Tibial artery (tissue), 4 donors: ENCODE measurements at regions not wholly inside any gene's neighbourhood (a gene's known extent, or its start where the extent isn't known, plus 50 kb on each side); places are given as distances from the start of the nearest gene placed in this dataset.
"Not testable (repeated sequence)": the region's sequence is repeated elsewhere in the genome, so short reads cannot be mapped to it uniquely, and the experiment has no call there.

Experiments
- DNase-seq, 2 donors: peaks; one replicate each; pipeline ENCODE4 v3.0.0-alpha.2; 2019
- H3K27ac ChIP-seq, 2 donors: fragments of 200-600 bp; sonication (generic) in 1 of 2; 1 replicate in 1 of 2; 2 replicates in 1 of 2; pipeline ENCODE4 v1.5.1; 2018 to 2019; ENCODE audit warnings: mild to moderate bottlenecking in 1 of 2
- H3K27me3 ChIP-seq, 2 donors: fragments of 200-600 bp; sonication (generic) in 1 of 2; one replicate each; pipeline versions ENCODE4 v1.5.1 to v1.6.0; 2016 to 2019
- H3K36me3 ChIP-seq, 3 donors: fragments of 200-600 bp; sonication (generic) in 2 of 3; one replicate each; pipeline ENCODE4 v1.5.1; 2016 to 2019; ENCODE audit warnings: mild to moderate bottlenecking in 2 of 3
- H3K4me1 ChIP-seq, 4 donors: fragments of 200-600 bp; sonication (generic) in 2 of 4; 1 replicate in 3 of 4; 2 replicates in 1 of 4; pipeline ENCODE4 v1.5.1; 2016 to 2019
- H3K4me3 ChIP-seq, 2 donors: fragments of 200-600 bp; sonication (generic) in 1 of 2; 1 replicate in 1 of 2; 2 replicates in 1 of 2; pipeline ENCODE4 v1.5.1; 2018 to 2019; ENCODE audit warnings: mild to moderate bottlenecking in 2 of 2
- H3K9me3 ChIP-seq, 3 donors: fragments of 200-600 bp; sonication (generic) in 1 of 3; one replicate each; pipeline ENCODE4 v1.5.1; 2016 to 2019
- CTCF ChIP-seq, 2 experiments: fragments of 200-600 bp in 1 of 2; fragments of 450-650 bp in 1 of 2; IDR thresholded peaks; one replicate each; pipeline ENCODE4 v1.5.1; 2017 to 2019; ENCODE audit warnings: antibody characterized with exemption in 2 of 2, mild to moderate bottlenecking in 1 of 2, moderate library complexity in 1 of 2
- intact Hi-C: fragments of 100-400 bp; cut with DNase I; formaldehyde crosslinking; loops from one replicate; pipeline ENCODE4 v1.15.0; 2023; ENCODE audit warnings: low total_unique reads

GRCh38 chr4:12393631-12394262 is 965.1 kb upstream of the HS3ST1 start:
- DNase-seq, result no peak
- H3K9me3 ChIP-seq, result no peaks in the 10 kb centered on the region
- intact Hi-C loops, result no loop called here
- H3K27me3 ChIP-seq, result no peaks in the 10 kb centered on the region
- H3K36me3 ChIP-seq, result no peaks in the 10 kb centered on the region
- H3K27ac ChIP-seq, result no peak overlapping the region
- H3K4me3 ChIP-seq, result no peak overlapping the region
- no peaks in the 10 kb centered on the region for H3K4me1 ChIP-seq
- no peak for TF ChIP-seq CTCF (IDR thresholded peaks at IDR 0.05)

GRCh38 chr4:12389604-12390003 is 960.9 kb upstream of the HS3ST1 start:
- no peak for TF ChIP-seq CTCF (IDR thresholded peaks at IDR 0.05)
- no peaks in the 10 kb centered on the region for H3K4me1 ChIP-seq
- no peaks in the 10 kb centered on the region for H3K36me3 ChIP-seq
- intact Hi-C loops, result no loop called here
- no peaks in the 10 kb centered on the region for H3K27me3 ChIP-seq
- H3K9me3 ChIP-seq, result no peaks in the 10 kb centered on the region
- DNase-seq, result no peak
- H3K27ac ChIP-seq, result no peak overlapping the region
- no peak overlapping the region for H3K4me3 ChIP-seq

GRCh38 chr4:12382567-12382966 is 953.9 kb upstream of the HS3ST1 start:
- H3K36me3 ChIP-seq, result no peaks in the 10 kb centered on the region
- H3K4me3 ChIP-seq, result no peak overlapping the region
- no peak overlapping the region for H3K27ac ChIP-seq
- TF ChIP-seq CTCF (IDR thresholded peaks at IDR 0.05), result no peak
- H3K27me3 ChIP-seq, result no peaks in the 10 kb centered on the region
- no peaks in the 10 kb centered on the region for H3K4me1 ChIP-seq
- H3K9me3 ChIP-seq, result no peaks in the 10 kb centered on the region
- intact Hi-C loops, result no loop called here
- no peak for DNase-seq

- H3K36me3 ChIP-seq, result no peaks in the 10 kb centered on the region
- intact Hi-C loops, result no loop called here
- no peak for TF ChIP-seq CTCF (IDR thresholded peaks at IDR 0.05)
- H3K9me3 ChIP-seq, result no peaks in the 10 kb centered on the region
- no peaks in the 10 kb centered on the region for H3K27me3 ChIP-seq
- no peak for DNase-seq
- no peak overlapping the region for H3K4me3 ChIP-seq
- H3K27ac ChIP-seq, result no peak overlapping the region
- no peaks in the 10 kb centered on the region for H3K4me1 ChIP-seq
These were observed 950.5 kb upstream of the HS3ST1 start for GRCh38 chr4:12379191-12379590.

- Histone ChIP-seq H3K4me1 (no peaks in the 10 kb centered on the region), H3K27me3 (no peaks in the 10 kb centered on the region), H3K4me3 (no peak overlapping the region), H3K36me3 (no peaks in the 10 kb centered on the region), H3K9me3 (no peaks in the 10 kb centered on the region), H3K27ac (no peak overlapping the region)
- DNase-seq, result no peak
- intact Hi-C loops, result no loop called here
- TF ChIP-seq CTCF (IDR thresholded peaks at IDR 0.05), result no peak
These were observed 947.1 kb upstream of the HS3ST1 start for GRCh38 chr4:12375805-12376204.

GRCh38 chr4:12365869-12366268 is 937.2 kb upstream of the HS3ST1 start:
- H3K4me3 ChIP-seq, H3K27ac ChIP-seq, H3K36me3 ChIP-seq, H3K4me1 ChIP-seq, intact Hi-C loops, H3K9me3 ChIP-seq, H3K27me3 ChIP-seq: not testable (repeated sequence)
- peak; percentile 23 to 65 for DNase-seq
